Ammon's horn (tissue), 1 donor: ENCODE measurements at regions not wholly inside any gene's neighbourhood (a gene's known extent, or its start where the extent isn't known, plus 50 kb on each side); places are given as distances from the start of the nearest gene placed in this dataset.

Source experiments
- DNase-seq: peaks from one replicate; pipeline ENCODE4 v3.0.0-alpha.2; 2016; ENCODE audit warnings: low spot score

DNA sequence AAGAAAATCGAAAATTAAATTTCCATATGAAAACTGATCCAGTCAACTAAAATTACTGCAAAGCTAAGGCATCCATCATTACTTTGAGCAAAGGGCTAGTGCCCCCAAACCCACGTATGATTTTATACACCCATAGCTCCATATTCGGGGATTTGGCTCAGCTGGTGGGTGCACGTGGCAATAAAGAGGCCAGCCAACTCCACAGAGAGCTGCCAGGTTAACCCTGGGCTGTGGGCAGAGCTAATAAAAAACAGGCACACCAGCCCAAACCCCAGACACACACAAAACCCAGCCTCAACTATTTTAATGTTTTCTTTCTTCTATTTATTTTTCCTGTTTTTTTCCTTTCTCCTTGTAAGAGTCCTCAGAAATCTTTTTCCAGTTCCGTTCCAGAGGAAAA lies 151.3 kb upstream of the SOX11 start:
- DNase-seq: no peak

DNA sequence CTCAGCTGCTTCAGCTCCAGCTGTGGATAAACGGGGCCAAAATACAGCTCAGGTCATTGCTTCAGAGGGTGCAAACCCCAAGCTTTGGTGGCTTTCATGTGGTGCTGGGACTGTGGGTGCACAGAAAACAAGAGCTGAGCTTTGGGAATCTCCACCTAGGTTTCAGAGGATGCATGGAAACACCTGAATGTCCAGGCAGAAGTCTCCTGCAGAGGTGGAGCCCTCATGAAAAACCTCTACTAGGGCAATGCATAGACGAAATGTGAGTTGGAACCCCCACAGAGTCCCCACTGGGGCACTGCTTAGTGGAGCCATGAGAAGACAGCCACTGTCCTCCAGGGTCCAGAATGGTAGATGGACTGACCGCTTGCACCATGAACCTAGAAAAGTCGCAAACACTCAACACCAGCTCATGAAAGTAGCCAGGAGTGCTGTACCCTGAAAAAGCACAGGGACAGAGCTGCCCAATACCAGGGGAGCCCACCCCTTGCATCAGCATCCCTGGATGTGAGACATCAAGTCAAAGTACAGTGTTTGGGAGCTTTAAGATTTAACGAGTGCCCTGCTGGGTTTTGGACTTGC lies 147.9 kb upstream of the SOX11 start:
- no peak for DNase-seq

DNA sequence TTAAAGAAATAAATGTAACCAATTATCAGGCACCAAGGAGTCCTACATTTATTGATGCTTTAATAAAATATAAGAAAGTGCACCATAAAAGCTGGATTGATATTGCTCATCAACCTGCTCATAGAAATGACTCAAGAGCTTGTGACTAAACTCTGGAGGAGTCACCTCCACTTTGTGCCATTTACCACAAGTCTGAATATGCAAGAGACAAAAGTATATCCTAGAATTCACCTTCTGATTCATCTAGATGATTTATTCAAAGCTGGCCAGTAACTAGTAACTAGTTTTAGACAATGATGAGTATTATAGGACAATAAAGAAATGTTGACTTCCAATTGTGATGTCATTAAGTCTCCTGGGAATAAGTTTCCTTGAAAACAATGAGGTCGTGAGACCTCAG lies 146.0 kb upstream of the SOX11 start:
- no peak for DNase-seq

GRCh38 chr2:5548991-5549715 lies 143.0 kb upstream of the SOX11 start:
- DNase-seq: no peak

DNA sequence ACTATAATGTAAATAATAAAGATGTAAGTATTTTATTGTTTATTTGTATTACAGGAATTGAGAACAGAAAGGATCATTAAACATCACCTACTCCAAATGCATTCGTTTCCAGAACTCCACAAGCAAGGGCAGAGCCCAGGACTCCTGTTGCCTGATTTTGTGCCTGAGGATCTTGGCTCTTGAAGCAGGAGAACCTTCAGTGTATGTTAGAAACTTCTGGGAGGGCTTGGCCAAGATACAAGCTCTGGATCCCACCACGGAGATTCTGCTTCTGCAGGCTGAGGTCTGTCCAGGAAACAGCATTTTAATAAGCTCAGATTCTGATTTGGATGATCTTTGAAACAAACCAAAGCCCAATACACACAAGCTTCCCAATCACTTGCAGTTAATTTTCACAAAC lies 142.4 kb upstream of the SOX11 start:
- no peak for DNase-seq

GRCh38 chr2:5555636-5556035 lies 136.5 kb upstream of the SOX11 start:
- no peak for DNase-seq

GRCh38 chr2:5561006-5561405 lies 131.2 kb upstream of the SOX11 start:
- DNase-seq: peak; percentile 3

DNA sequence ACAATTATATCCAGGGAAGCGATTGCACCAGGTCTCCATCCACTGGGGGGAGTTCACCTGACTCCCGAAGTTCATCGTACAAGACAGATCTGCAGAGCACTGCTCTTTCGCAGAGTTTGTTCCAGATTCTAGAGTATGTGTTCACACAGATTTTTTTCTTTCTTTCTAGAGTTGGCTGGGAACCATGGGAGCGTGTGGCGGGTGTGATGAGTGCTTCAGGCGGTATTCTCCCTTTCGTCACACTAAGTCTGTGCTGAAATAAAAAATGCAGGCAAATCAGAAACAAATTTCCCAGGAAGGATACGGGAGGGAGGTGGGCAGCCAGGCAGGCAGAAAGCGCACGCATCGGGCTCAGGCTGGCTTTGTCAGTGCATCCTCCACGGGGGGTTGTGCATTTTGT lies 129.8 kb upstream of the SOX11 start:
- DNase-seq: no peak

- no peak for DNase-seq
Observed at GRCh38 chr2:5562865-5563264, 129.3 kb upstream of the SOX11 start.

DNA sequence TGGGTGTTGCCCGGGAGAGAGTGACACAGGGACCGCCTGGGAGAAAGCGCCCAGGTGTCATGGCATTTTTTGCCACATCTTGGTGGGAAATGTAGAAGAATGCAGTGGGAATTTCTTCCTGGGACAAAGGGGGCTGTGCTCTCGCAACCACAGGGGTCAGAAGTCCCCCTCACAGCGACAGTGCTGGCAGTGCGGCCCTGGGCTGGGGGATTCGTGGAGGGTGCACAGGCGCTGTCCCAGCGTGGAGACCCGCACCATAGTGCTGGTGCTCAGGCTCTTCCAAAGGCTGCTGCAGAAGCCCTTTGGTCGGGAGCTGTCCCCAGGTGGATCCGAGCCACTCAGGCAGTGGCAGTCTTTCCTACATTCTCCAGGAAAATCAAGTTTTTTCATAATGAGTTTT lies 128.8 kb upstream of the SOX11 start:
- no peak for DNase-seq

GRCh38 chr2:5569256-5569655 lies 122.9 kb upstream of the SOX11 start:
- no peak for DNase-seq

DNA sequence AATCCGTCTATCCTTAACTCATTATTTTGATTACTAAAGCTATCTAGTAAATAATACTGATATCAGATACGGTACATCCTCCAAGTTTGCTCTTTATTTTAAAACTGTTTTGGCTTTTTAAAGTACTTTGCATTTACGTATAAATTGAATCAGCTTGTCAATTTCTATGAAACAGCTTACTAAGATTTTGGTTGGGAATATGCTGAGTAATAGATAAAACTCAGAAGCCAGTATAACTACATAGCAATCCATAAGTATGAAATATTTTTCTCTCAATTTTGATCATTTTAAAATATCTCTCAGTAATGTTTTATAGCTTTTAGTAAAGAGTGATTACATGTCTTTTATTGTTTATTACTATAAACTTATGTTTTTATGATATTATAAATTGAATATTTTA lies 116.2 kb upstream of the SOX11 start:
- DNase-seq: no peak

DNA sequence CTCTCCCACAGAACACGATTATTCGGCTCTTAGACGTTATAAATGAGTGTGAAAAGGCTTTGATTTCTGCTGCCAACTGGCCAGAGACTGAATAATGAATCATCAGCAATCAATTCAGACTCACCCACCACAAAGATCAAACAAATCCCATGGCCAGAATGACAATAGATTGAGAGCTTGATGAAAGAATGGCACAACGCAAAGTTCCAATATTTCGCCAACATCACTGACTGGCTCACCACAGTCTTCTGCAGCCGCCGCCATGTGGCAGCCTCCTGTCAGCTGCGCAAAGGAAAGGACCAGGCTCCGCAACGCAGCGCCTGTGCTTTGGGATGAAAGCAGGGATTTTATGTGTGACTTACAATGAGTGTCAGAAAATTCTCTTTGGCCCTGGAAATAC lies 104.4 kb upstream of the SOX11 start:
- peak; percentile 12 for DNase-seq

GRCh38 chr2:5588601-5589000 lies 103.6 kb upstream of the SOX11 start:
- no peak for DNase-seq

- DNase-seq: no peak
Observed at GRCh38 chr2:5589183-5589582, 103.0 kb upstream of the SOX11 start.

DNA sequence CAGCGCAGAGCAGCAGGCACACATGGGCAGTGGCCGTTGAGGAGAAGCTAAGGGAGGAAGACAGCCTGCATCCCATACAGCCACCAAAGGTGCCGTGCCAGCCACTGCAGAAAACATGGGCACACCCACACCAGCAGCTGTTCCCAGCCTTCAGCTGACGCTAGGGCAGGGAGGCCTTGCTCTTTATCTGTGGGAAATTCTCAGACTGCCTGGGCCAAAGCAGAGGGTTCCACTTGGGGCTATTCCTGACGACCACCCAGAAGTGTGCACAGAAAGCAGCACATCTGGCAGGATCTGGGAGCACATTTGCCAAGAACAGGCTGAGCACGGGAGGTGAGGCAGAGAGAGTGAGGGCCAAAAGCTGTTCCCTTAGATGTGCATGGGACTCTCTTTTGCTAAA lies 101.3 kb upstream of the SOX11 start:
- no peak for DNase-seq

GRCh38 chr2:5592916-5593315 lies 99.3 kb upstream of the SOX11 start:
- no peak for DNase-seq

DNA sequence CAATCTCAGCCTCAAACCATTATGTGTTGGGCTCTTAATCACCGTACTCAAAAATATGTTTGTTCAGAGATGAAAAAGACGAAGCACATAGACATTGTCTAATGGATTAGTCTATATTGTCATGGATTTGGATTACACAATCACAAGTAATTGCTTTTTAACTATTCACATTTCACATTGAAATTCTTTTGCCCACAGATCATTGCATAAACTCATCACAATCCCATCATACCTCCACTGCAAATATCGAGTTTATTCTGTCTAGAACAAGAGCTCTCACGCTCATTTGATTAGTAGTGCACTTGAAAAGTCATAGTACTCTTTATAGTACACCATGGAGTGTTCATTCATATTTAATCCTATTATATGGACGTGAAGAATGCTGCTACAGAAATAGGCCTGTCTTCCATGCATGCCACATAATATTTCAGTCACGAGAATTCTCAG lies 97.9 kb upstream of the SOX11 start:
- DNase-seq: no peak

DNA sequence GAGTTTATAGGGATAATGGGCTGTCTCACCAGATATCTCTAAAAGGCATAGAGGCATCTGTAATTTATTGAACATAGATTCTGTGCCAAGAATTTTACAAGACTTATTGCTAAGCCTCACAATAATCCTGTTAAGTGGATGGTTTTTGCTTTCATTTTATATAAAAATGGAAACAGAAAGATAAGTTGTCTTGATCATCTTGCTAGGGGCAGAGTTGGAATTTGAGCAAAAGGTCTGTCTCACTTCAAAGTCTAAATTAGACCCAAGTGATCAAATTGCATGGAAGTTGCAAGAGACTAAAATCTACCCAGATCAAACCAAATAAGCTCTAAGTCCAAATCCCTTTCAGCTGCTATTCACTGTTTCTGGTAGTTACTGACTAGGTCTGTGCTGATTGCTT lies 95.3 kb upstream of the SOX11 start:
- DNase-seq: no peak

DNA sequence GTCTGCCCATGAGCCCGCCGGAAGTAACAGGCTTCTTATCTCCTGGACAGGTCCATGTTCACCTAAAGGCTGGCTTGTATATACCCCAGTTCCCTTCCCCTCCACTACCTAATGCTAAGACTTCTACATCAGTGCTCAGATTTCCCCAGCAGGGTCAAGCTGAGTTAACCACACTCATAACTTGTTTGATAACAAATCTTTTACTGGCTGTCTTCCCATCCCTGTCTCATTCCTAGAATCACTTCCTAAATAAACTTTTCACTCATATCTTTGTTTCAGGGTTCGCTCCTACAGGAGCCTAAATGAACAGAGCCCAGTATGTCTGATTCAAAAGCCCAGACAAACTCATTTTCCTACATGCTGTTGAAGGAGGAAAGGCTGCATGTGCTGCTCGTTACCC lies 94.0 kb upstream of the SOX11 start:
- DNase-seq: no peak

DNA sequence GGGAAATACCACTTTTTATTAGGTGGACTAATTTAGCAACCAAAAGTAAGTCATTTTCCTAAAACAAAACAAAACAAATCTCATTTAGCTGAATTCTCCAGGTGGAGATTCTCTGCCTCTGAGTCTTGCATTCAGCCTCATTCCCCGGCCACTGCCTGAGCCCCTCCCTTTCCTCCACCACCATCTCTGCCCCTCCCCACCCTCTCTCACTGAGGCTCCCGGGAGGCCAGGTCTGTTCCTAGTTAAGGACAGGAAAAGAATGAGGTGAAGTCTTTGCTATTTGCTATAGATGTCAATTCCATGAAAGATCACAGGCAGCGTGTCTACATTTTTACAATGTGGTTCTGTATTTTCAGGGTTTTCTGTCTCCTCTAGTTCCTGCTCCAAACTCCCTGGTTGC lies 83.0 kb upstream of the SOX11 start:
- DNase-seq: no peak

DNA sequence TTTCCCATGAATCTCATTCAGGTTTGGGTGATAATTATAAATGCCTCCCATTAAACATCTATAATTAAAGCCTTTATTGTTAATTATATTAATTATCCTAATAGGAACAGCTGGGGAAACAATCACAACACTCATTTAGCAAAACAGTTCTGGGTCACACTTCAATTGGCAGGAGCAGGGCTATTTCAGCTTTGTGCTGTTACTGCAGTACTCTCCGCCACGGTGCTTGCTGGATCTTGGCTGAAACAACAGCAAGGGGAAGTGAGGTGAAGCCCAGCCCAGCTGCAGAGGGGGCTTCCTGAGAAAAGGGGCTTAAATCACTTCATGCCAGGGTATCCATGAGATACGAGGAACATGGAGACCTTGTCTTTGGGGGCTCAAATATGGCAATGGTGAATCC lies 79.5 kb upstream of the SOX11 start:
- no peak for DNase-seq

DNA sequence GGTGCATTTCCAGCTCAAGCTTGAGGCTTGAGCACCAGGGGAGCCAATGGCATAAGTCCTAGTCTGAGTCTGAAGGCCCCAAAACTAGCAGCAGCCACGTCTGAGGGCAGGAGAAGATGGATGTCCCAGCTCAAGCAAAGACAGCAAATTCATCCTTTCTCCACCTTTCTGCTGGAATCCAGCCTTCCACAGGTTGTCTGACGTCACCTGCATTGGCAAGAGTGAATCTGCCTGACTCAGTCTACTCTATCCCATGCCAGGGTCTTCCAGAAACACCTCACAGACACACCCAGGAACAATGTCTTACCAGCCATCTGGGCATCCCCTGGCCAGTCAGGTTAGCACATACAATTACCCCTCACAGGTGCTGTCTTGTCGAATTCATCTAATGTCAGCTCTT lies 76.2 kb upstream of the SOX11 start:
- no peak for DNase-seq

- DNase-seq: no peak
Observed at GRCh38 chr2:5617358-5617757, 74.8 kb upstream of the SOX11 start.
